GM21526 (cell line): ENCODE measurements at regions not wholly inside any gene's neighbourhood (a gene's known extent, or its start where the extent isn't known, plus 50 kb on each side); places are given as distances from the start of the nearest gene placed in this dataset.

Experiments
- ATAC-seq: cut with Tn5 transposase; IDR thresholded peaks from one replicate; pipeline ENCODE4 v1.9.1; 2021; ENCODE audit warnings: moderate library complexity; ENCODE audit not compliant: unreplicated experiment, low FRiP score

- no peak for ATAC-seq
These were observed 341.0 kb upstream of the GATB start for GRCh38 chr4:152101556-152102435.

GRCh38 chr4:152100379-152101201 lies 339.8 kb upstream of the GATB start:
- ATAC-seq = peak; percentile 51

- ATAC-seq = no peak
These were observed 339.2 kb upstream of the GATB start for GRCh38 chr4:152099981-152100378.

- ATAC-seq = no peak
These were observed 338.7 kb upstream of the GATB start for GRCh38 chr4:152099555-152099954.

GRCh38 chr4:152099061-152099425 lies 338.2 kb upstream of the GATB start:
- no peak for ATAC-seq

GRCh38 chr4:152098365-152099060 lies 337.7 kb upstream of the GATB start:
- ATAC-seq = no peak

- ATAC-seq = no peak
These were observed 336.6 kb upstream of the GATB start for GRCh38 chr4:152097371-152097770.

GRCh38 chr4:152095701-152096070 lies 334.9 kb upstream of the GATB start:
- no peak for ATAC-seq

- no peak for ATAC-seq
These were observed 334.3 kb upstream of the GATB start for GRCh38 chr4:152094970-152095700.

GRCh38 chr4:152091405-152091804 lies 330.6 kb upstream of the GATB start:
- no peak for ATAC-seq

- no peak for ATAC-seq
These were observed 329.7 kb upstream of the GATB start for GRCh38 chr4:152090543-152090942.

- ATAC-seq = no peak
These were observed 328.8 kb upstream of the GATB start for GRCh38 chr4:152089584-152089983.

GRCh38 chr4:152087335-152087734 lies 326.5 kb upstream of the GATB start:
- ATAC-seq = no peak

- ATAC-seq = no peak
These were observed 324.9 kb upstream of the GATB start for GRCh38 chr4:152085657-152086056.

GRCh38 chr4:152083338-152083737 lies 322.5 kb upstream of the GATB start:
- ATAC-seq = no peak

- no peak for ATAC-seq
These were observed 320.2 kb upstream of the GATB start for GRCh38 chr4:152081024-152081423.

GRCh38 chr4:152079543-152080293 lies 318.9 kb upstream of the GATB start:
- no peak for ATAC-seq

GRCh38 chr4:152079079-152079478 lies 318.3 kb upstream of the GATB start:
- no peak for ATAC-seq

- ATAC-seq = no peak
These were observed 316.8 kb upstream of the GATB start for GRCh38 chr4:152077582-152077981.
